GM18502 (cell line): ENCODE measurements at regions not wholly inside any gene's neighbourhood (a gene's known extent, or its start where the extent isn't known, plus 50 kb on each side); places are given as distances from the start of the nearest gene placed in this dataset.

ENCODE experiments used
- ATAC-seq: cut with Tn5 transposase; IDR thresholded peaks from one replicate; pipeline ENCODE4 v1.9.1; 2021; ENCODE audit warnings: mild to moderate bottlenecking; ENCODE audit not compliant: unreplicated experiment, poor library complexity

DNA sequence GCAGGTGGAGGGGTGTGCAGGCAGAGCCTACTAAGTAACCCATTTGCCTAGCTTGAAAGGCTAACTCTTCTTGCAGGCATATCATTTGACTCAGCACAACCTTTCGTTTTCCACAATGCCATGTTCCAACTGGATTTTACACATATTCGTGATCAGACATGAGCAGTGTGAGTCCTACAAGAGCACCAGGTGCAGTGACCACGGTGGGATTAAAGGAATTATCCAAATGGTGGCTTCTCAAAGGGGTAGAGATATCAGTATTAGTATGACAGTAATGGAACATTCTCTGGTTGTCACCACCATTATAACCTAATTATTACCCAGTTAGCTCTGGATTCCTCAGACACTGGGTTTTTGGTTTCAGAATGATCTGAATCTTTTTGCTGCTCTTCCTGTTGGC, 323.5 kb downstream of the LMO4 start:
- no peak for ATAC-seq

- no peak for ATAC-seq
Observed at GRCh38 chr1:87665151-87665550, 336.5 kb downstream of the LMO4 start.

GRCh38 chr1:87666681-87667080, 338.0 kb downstream of the LMO4 start:
- no peak for ATAC-seq

DNA sequence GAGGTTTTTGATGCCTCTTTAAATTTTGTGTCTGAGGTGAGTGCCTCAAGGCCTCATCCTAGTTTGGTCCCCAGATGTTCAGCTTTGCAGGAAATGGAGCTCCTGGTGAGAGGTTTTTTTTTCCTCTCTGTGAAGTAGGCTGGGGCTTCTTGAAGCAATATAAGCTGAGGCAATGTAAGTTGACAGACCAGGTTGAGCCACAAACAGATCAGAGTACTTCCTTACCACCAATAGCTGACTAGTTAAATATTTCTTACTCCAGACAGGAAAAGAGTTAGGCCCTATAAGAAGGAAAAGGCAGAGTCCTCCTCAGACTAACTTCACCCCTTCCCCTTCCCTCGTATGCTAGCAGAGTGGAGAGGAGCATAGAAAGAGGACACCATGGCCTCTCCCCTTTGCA, 341.0 kb downstream of the LMO4 start:
- no peak for ATAC-seq

DNA sequence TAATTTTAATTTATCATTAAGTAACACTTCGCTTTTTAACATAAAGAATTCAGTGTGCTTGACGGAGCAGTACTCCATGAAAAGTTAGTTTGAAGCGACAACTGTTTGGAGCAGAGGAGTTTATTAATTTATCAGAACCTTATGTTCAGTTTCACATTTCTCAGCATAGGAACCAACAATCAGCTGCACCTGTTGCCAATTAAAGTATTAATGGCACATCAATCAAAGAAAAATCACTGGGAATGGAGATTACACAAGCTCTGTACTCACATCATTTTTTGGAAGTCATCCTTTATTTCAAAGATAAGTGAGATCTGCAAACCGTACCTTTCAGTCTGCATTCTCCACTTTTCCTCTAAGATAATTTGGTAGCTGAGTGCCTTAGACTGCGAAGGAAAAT, 344.6 kb downstream of the LMO4 start:
- ATAC-seq = no peak

DNA sequence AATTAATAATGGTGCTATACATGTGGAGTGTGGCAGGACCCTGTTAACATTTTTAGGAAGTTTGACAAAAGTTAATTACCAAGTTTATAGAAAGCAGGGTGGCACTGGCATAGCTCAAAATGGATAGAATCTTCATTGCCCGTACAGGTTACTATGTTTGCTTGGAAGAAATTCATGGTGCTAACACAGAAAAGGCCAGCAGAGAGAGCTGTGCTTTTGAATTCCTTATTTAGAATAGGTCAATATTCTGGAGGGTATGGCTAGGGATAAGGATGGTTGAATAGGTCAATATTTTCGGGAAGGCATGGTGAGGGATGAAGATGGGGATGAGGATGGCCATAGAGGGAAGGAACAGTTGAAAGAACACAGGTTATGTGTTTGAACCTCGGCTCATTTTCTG, 345.1 kb downstream of the LMO4 start:
- ATAC-seq = no peak

DNA sequence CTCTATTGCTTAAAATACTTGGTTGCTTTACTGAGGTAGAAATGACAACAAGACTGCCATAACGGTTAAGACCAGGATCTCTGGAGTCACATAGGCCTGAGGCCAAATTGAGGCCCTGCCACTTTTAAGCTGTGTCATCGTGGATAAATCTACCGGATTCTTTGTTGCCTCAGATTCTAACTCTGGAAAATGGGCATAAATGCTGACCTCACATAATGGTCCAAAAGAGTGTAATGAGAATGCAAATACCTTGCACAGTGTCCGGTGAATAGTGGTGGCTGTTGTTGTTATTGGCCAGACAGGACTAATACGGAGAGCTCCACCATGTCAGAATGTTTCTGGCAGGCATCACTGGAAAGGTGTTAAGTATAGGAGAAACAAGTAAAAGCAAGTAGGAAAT, 346.1 kb downstream of the LMO4 start:
- no peak for ATAC-seq

- ATAC-seq = no peak
Observed at GRCh38 chr1:87678266-87678665, 349.6 kb downstream of the LMO4 start.

DNA sequence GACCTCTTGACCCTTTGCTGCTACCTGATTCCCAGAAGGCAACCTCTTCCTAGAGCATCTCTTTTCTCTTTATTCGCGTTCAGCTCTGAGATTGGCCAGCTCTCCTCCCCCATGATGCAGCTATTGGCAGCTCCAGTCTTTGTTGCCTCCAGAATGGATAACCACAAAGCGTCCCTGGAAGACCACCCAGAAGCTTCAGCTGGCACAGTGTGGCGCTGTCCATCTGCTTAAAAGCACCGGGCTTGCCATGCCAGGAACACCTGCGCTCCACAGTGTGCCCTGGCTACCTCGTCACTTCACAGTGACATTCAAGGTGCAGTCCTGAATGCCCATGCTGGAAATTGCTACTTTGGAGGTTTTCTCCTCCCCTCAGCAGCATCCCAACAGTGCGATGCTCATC, 353.9 kb downstream of the LMO4 start:
- ATAC-seq = no peak

GRCh38 chr1:87683196-87683956, 354.7 kb downstream of the LMO4 start:
- ATAC-seq = no peak

GRCh38 chr1:87684194-87684593, 355.5 kb downstream of the LMO4 start:
- no peak for ATAC-seq

- ATAC-seq = no peak
Observed at GRCh38 chr1:87684713-87685205, 356.1 kb downstream of the LMO4 start.

GRCh38 chr1:87685311-87686135, 356.8 kb downstream of the LMO4 start:
- no peak for ATAC-seq

DNA sequence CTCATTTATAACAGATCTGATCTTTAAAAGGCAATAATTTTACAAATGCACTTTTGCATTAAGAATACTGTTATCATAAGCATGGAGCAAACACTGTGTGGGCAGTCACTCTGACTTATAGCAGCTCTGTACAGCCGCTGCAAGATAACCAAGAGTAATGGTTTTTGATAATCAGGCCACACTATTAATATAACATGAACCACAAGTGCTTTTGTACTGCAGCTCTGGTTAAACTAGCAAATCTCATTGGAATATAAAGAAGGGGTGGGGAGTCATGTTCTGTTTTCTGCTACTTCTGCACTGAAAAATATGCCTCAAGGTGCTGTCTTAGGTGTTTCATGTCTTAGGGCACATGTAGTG, 357.4 kb downstream of the LMO4 start:
- ATAC-seq = no peak

DNA sequence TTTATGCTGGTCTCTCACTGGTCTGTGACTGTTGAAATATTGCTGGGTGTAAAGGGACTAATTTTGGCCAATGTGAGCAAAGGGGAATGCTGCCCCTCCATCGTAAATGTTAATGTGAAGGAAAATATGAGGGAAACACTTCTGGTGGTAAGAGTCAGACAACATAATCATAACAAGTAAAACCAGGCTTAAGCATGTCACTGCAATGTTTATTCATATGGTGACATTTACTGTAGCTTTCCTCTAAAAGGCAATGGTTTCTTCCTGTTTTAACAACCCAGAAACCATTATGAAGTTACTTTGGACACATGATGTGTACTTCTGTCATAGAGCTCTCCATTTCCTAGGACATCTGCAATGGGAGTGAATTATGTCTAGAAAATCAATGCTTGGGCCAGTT, 358.0 kb downstream of the LMO4 start:
- ATAC-seq = no peak

DNA sequence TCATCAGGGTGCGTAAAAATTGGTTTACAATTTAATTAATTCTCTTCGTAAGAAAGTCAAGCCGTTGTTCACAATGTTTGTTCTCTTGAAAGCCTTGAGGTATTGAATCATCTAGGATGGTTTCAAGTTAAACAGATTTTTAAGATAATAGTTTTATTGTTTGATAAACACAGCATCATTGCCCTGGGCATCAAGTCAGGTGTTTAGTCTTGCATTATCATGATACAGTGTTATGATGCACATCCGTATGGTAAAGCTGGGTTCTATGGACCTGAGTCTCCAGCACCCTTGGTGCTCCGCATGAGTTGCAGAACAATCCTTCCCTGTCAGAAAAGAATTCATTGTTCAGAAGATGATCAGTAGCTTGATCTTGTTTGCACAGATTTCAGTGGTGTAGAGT, 359.5 kb downstream of the LMO4 start:
- no peak for ATAC-seq

GRCh38 chr1:87689487-87689886, 360.8 kb downstream of the LMO4 start:
- no peak for ATAC-seq

- ATAC-seq = no peak
Observed at GRCh38 chr1:87696483-87696882, 367.8 kb downstream of the LMO4 start.

GRCh38 chr1:87702455-87702854, 373.8 kb downstream of the LMO4 start:
- ATAC-seq = no peak

GRCh38 chr1:87705233-87705632, 376.6 kb downstream of the LMO4 start:
- no peak for ATAC-seq

- ATAC-seq = no peak
Observed at GRCh38 chr1:87706203-87706602, 377.5 kb downstream of the LMO4 start.

GRCh38 chr1:87706779-87707228, 378.1 kb downstream of the LMO4 start:
- ATAC-seq = no peak
